Cardiac muscle cell (in vitro differentiated cells and primary cell): ENCODE measurements at regions not wholly inside any gene's neighbourhood (a gene's known extent, or its start where the extent isn't known, plus 50 kb on each side); places are given as distances from the start of the nearest gene placed in this dataset.
A peak's percentile ranks its signal among the peaks of the same experiment; 100 is the strongest.
"Not testable (repeated sequence)": the region's sequence is repeated elsewhere in the genome, so short reads cannot be mapped to it uniquely, and the experiment has no call there.

ENCODE experiments used
- DNase-seq, 2 donors: peaks; one replicate each; pipeline versions ENCODE4 v3.0.0 to v3.0.0-alpha.2; 2010 to 2017; ENCODE audit warnings: low read depth in 1 of 2, low spot score in 1 of 2
- H3K27ac ChIP-seq: fragments of 200-600 bp; sonication (generic); 2 replicates; pipeline ENCODE4 v1.5.1; 2016
- H3K27me3 ChIP-seq: fragments of 200-600 bp; sonication (generic); 2 replicates; pipeline ENCODE4 v1.6.0; 2016; ENCODE audit warnings: control low read depth
- H3K36me3 ChIP-seq: fragments of 200-600 bp; sonication (generic); 2 replicates; pipeline ENCODE4 v1.5.1; 2016; ENCODE audit warnings: control low read depth
- H3K4me1 ChIP-seq: fragments of 200-600 bp; sonication (generic); 2 replicates; pipeline ENCODE4 v1.8.1; 2017; ENCODE audit warnings: low read depth, mild to moderate bottlenecking, mixed run types
- H3K4me3 ChIP-seq: fragments of 200-600 bp; sonication (generic); 2 replicates; pipeline ENCODE4 v1.5.1; 2016; ENCODE audit warnings: mild to moderate bottlenecking
- H3K9me3 ChIP-seq: fragments of 200-600 bp; sonication (generic); 2 replicates; pipeline ENCODE4 v1.5.1; 2017; ENCODE audit warnings: low read depth, mild to moderate bottlenecking, control low read depth

- peak in 1 of 2 donors; percentile 51 for DNase-seq
- H3K27ac ChIP-seq, H3K27me3 ChIP-seq, H3K9me3 ChIP-seq, H3K36me3 ChIP-seq, H3K4me1 ChIP-seq: not testable (repeated sequence)
- H3K4me3 ChIP-seq = peak overlapping the region; percentile 24
These were observed 60.3 kb downstream of the GOLGA8K start for GRCh38 chr15:32342772-32343199.

DNA sequence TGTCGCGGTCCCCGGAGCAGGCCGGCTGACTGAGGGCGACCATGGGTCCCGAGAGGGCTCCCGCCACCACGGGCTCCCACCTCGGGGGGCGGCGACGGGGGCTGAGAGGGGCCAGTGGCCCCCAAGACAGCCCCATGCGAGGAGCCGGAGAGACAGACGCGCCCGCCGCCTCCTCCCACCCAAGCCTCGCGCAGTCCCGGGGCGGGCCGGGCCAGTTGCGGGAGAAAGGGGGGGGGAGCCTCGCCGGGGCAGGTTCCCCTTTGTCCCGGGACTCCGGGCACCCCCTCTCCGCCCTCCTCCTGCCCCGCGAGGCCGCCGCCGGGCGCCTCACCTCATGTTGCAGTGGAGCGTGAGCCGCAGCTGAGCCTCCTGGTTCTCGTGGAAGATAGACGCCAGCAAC lies 60.8 kb downstream of the GOLGA8K start:
- H3K4me3 ChIP-seq = not testable (repeated sequence)

DNA sequence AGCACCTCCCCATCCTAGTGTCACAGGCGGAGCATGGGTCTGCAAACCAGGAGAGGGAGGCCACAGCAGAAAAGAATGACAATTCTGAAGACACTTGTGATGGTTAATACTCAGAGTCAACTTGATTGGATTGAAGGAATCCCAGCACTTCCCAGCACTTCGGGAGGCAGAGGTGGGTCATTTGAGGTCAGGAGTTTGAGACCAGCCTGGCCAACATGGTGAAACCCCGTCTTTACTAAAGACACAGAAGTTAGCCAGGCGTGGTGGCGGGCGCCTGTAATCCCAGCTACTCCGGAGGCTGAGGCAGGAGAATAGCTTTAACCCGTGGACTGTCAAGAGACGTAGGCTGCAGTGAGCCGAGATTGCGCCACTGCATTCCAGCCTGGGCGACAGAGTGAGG lies 61.6 kb downstream of the GOLGA8K start:
- H3K9me3 ChIP-seq, H3K4me3 ChIP-seq, DNase-seq, H3K36me3 ChIP-seq, H3K27me3 ChIP-seq, H3K4me1 ChIP-seq, H3K27ac ChIP-seq: not testable (repeated sequence)

More for the DNA sequence above, 60.8 kb downstream of the GOLGA8K start:
- H3K9me3 ChIP-seq, H3K27ac ChIP-seq, H3K27me3 ChIP-seq, DNase-seq, H3K4me1 ChIP-seq, H3K36me3 ChIP-seq: not testable (repeated sequence)

GRCh38 chr15:32336804-32337203 lies 66.3 kb downstream of the GOLGA8K start:
- DNase-seq, H3K36me3 ChIP-seq, H3K27me3 ChIP-seq, H3K4me1 ChIP-seq, H3K9me3 ChIP-seq, H3K4me3 ChIP-seq, H3K27ac ChIP-seq: not testable (repeated sequence)

DNA sequence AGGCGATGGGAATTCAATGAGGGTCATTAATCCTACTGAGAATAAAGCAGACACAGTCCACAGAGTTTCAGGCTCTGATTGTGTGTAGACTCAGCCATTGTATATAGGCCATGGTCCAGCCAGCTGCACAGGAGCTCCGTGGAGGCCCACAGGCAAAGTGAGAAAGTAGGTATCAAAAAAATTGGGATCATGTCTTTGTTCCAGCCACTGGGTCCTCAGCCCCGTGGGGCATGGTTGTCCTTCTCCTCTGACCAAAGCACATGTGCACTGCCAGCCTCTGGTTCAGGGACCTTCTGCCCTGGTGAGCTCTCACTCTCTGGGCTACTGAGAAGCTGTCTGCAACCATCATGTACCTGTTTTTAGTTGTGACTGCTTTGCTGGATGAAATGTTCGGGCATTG lies 79.7 kb downstream of the GOLGA8K start:
- not testable (repeated sequence) for DNase-seq, H3K4me3 ChIP-seq, H3K4me1 ChIP-seq, H3K27me3 ChIP-seq, H3K9me3 ChIP-seq, H3K36me3 ChIP-seq, H3K27ac ChIP-seq

- not testable (repeated sequence) for H3K4me1 ChIP-seq, H3K9me3 ChIP-seq, H3K27ac ChIP-seq, H3K27me3 ChIP-seq, H3K36me3 ChIP-seq, H3K4me3 ChIP-seq, DNase-seq
These were observed 83.8 kb downstream of the GOLGA8K start for GRCh38 chr15:32319247-32319646.

- H3K9me3 ChIP-seq, H3K27ac ChIP-seq, H3K36me3 ChIP-seq, DNase-seq, H3K4me3 ChIP-seq, H3K4me1 ChIP-seq: not testable (repeated sequence)
- H3K27me3 ChIP-seq = peaks cover 11% of the 10 kb centered on the region
These were observed 86.6 kb downstream of the GOLGA8K start for GRCh38 chr15:32316482-32316881.

DNA sequence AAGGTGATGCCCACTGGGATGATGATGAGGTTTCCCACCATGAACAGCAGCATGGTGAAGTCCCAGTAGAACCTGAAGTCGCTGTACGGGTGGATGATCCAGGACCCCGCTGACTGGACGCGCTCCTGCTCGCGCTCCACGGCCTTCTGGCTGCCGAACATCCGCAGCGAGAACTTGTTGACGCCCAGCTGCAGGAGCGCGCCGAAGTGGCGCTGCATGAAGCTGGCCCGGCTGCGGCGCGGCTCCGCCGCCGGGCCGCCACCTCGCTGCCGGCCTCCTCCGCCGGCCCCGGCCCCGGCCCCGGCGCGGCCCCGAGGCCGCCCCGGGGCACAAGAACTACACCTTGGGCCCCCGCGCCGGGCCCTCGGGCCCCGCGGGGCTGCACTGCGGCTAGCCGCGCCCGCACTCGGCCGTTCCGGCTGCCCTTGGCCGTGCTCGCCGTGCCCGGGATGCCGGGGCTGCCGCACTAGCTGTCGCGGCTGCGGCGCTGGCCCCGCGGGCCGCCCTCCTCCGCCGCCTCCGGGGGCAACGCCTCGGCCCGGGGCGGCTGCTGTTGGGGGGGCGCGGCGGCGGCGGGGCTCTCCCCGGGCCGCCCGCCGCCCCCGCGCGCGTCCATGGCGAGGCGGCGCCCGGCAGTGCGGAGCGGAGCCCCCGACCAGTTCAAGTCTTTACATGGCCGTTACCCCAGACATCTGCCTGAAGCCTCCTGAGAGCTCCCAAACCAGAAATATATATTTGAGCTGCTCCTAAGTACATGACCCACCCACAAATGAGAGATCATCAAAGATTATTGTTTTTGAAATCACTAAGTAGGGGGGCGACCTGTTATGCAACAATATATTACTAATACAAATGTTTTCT lies 87.8 kb downstream of the GOLGA8K start:
- DNase-seq, H3K4me1 ChIP-seq, H3K9me3 ChIP-seq, H3K36me3 ChIP-seq, H3K27ac ChIP-seq, H3K4me3 ChIP-seq: not testable (repeated sequence)
- peaks cover 11% of the 10 kb centered on the region for H3K27me3 ChIP-seq

DNA sequence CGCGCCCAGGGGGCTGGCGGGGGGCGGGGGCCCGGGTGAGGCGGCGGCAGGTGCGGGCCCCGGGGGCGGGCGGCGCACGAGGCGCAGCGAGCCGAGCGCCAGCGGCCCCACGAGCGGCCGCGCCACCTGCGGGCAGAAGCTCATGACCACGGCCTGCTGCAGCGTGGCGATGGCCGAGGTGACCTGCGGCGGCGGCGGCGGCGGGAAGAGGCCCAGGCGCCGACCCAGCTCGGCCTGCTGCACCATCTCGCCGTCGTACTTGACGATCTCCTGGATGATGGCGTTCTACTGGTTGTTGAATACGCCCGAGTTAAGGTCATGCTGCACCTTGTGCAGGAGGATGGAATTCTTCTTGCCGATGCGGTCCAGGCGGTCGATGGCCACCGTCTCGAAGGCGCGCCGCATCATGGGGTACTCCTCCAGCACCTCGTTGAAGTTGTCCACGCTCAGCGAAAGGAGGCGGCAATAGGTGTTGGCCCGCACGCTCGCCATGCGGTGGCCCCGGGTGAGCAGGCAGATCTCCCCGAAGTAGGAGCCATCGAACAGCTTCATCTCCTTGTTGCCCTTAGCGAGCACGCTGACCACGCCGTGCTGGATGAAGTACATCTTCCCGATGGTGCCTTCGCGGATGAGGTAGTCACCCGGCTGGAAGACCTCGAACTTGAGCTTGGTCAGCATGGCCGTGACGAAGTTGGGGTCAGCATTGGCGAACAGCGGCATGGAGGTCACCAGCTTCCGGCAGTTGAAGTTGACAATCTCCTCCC lies 89.5 kb downstream of the GOLGA8K start:
- H3K36me3 ChIP-seq, H3K4me3 ChIP-seq, H3K27ac ChIP-seq, DNase-seq, H3K9me3 ChIP-seq, H3K4me1 ChIP-seq: not testable (repeated sequence)
- H3K27me3 ChIP-seq = peaks cover 11% of the 10 kb centered on the region

GRCh38 chr15:32312721-32313120 lies 90.4 kb downstream of the GOLGA8K start:
- H3K36me3 ChIP-seq, H3K4me1 ChIP-seq, H3K27ac ChIP-seq, H3K4me3 ChIP-seq, DNase-seq, H3K9me3 ChIP-seq: not testable (repeated sequence)
- H3K27me3 ChIP-seq = peaks cover 11% of the 10 kb centered on the region

DNA sequence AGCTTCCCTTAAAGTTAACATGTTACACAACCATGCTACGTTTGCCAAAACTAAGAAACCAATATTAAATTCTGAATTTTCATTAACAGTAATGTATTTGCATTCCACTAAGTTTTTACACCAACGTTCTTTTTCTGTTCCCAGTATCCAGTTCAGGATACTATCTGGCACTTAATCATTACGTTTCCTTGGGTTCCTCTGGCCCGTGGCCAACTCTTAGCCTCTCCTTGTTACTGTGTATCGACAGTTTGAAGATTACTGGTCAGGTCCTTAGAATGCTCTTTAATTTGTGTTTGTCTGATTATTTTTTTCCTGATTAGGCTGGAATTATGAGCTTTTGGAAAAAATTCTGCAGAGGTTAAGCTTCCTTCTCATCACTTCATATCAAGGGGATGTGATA lies 95.5 kb downstream of the GOLGA8K start:
- H3K27ac ChIP-seq, H3K4me3 ChIP-seq: not testable (repeated sequence)

DNA sequence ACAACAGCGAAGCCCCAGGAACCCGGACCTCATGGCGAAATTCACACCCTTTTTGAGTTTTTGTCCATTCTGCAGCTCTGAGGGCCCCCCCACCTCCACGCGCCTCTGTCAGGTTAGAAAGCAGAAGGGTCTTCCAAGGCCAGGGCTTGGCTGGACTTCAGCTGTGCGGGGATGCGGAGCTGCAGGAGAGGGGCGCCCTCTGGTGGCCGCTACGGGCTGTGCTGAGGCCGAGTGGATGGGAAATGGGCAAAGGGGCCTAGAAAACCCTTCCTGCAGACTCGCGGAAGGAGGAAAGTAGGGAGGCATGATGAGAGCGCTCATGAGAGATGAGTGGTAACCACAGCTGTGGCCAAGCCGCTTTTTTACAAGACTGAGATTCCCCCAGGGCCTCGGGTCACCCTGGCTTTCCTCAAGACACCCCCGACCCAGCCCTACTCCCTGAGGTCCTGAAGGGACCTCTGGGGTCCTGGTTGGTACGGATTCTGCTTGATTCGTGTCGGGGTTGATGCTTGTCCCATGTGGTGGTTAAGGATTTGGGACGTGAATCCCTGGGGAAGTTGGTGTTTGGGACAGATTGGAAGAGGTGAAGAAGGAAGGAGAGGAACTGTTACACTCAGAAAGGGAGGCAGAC lies 126.8 kb downstream of the GOLGA8K start:
- not testable (repeated sequence) for H3K4me1 ChIP-seq, DNase-seq, H3K4me3 ChIP-seq

More for the DNA sequence above, 95.5 kb downstream of the GOLGA8K start:
- not testable (repeated sequence) for H3K9me3 ChIP-seq, H3K4me1 ChIP-seq, H3K36me3 ChIP-seq, H3K27me3 ChIP-seq, DNase-seq

GRCh38 chr15:32253958-32254357 lies 149.1 kb downstream of the GOLGA8K start:
- H3K27ac ChIP-seq, DNase-seq, H3K4me1 ChIP-seq, H3K9me3 ChIP-seq, H3K36me3 ChIP-seq, H3K4me3 ChIP-seq, H3K27me3 ChIP-seq: not testable (repeated sequence)

More for the DNA sequence above, 126.8 kb downstream of the GOLGA8K start:
- not testable (repeated sequence) for H3K36me3 ChIP-seq, H3K9me3 ChIP-seq, H3K27ac ChIP-seq, H3K27me3 ChIP-seq

GRCh38 chr15:32249207-32249606 lies 153.9 kb downstream of the GOLGA8K start:
- H3K27me3 ChIP-seq, DNase-seq, H3K4me1 ChIP-seq, H3K36me3 ChIP-seq, H3K27ac ChIP-seq, H3K4me3 ChIP-seq, H3K9me3 ChIP-seq: not testable (repeated sequence)
